ENCODE measurements at regions not wholly inside any gene's neighbourhood (a gene's known extent, or its start where the extent isn't known, plus 50 kb on each side); places are given as distances from the start of the nearest gene placed in this dataset.
A peak's percentile ranks its signal among the peaks of the same experiment; 100 is the strongest.

DNA sequence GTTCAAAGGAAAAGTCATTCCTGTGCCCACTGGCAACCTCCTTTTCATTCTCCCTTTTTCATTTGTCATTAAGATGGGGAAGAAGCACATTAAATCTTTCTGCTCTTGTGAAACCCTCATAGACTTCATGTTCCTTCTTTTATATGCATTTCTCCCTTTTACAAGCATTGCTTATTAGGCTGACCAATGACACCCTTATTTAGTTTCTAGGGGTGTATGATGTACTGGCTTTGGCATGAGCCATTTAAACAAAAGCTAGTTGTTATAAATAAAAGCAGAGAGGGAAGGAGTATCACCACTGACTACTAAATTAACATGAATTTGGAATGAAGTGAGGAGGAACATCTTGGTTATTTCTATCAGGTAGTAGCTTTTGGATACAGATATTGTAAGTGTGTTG lies 68.2 kb upstream of the PCDH9 start:
- DNase-seq: no peak

DNA sequence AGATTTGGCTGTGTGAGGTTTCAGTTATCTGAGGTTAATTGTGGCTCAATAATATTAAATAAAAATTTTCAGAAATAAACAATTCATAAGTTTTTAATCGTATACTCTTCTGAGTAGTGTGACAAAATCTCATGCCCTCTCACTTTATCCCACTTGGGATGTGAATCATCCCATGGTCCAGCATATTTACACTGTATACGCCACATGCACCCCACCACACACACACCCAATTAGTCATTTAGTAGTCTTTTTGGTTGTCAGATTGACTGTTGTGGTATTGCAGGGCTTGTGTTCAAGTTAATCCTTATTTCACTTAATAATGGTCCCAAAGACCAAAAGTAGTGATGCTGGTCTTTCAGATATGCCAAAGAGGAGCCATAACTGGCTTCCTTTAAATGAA lies 66.4 kb upstream of the PCDH9 start:
- peak; percentile 2 for DNase-seq

DNA sequence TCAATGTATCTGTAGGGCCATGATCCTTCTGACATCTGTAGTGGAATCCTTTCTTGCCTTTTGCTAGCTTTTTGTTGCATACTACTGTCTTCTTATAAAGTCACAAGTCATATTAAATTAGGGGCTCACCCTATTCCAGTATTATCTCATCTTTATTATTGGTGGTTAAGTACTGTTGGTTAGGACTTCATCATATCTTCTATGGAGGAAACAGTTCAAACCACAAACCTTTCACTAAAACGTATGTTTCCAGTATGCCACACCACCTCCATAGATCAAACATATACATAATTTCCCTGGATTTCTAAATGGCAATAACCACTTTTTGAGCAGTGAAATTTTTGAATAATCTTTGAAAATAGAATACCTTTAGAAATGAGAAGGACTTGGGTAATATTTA lies 62.8 kb upstream of the PCDH9 start:
- DNase-seq: no peak

DNA sequence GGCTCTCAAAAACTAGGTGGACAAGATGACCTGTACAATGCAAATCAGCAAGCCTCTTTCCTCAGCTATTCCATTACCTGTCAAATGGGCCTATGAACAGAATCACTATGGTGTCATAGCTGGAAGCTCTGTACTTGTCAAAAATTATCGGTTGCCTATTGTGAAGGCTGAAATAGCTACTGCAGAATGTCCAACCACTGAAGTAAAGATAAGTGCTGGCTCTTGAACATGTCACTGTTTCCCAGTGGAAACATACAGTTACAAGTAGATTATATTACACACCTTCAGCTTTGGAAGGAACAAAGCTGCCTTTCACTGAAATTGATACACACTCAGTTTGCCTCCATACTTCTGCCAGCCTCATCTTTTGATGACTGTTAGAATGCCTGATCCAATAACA lies 55.5 kb upstream of the PCDH9 start:
- no peak for DNase-seq

DNA sequence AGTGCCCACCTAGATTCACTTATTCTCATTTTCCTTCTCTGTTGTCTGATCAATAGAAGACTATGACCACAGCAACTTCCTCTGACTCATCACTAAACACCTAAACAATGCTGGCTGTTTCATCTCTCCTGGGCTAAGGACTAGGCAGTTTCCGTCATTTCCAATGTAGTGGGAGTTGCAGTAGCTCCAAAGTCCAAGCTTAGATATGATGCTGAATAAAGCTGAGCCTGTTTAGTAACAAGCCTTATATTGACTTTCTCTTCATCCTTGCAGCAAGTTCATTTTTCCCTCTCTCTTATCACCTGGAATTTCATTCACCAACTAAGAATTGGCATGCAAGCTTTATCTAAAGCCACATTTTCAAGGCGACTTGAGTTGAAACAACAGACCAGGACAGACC lies 53.5 kb upstream of the PCDH9 start:
- no peak for DNase-seq

DNA sequence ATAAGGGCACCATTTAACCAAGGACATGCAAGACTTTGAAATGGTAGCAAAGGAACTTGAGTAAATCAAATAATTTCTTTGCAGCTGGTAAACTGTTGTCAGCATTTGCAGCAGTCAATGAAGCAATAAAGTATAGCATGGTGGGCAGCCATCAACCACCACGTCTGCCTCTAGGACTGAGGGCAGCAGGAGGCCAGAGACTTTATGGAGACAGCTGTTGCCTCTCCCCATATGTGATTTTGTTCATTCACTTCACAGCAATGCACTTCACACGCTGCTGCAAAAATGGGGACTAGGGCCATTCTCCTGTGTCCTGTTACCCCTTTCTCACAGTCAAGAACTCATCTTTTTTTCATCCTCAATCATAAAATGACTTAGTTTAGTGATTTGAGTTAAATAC lies 51.3 kb upstream of the PCDH9 start:
- DNase-seq: no peak

Data from fibroblast of skin of right quadriceps (primary cell).